ENCODE measurements at regions not wholly inside any gene's neighbourhood (a gene's known extent, or its start where the extent isn't known, plus 50 kb on each side); places are given as distances from the start of the nearest gene placed in this dataset.

DNA sequence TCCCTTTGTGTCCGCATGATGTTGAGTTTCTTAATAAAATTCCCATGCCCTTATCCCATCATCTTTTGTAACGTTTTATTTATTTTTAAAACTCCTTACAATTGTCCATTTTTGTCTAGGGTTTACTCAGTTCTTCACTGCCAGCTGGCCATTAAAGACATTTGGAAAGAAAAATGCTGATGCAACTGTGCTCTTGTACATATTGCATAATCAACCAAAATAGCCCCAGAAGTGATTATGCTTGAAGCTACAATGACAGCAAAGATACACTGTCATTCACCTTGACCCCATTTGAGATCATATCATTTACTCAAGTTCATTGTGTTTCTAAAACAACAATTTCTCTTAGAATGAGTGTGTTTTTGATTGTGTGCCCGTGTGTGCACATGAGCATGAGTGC is 1074.6 kb upstream of the RBFOX1 start:
- TF ChIP-seq EZH2 (IDR thresholded peaks at IDR 0.05; ENCODE audit: insufficient read depth, poor library complexity, severe bottlenecking) = no peak
- TF ChIP-seq EZH2phosphoT487 (IDR thresholded peaks at IDR 0.05; ENCODE audit: insufficient read depth, low read depth) = no peak
- 20 to 24% methylated on average over 3 of the region's 3 CpGs for WGBS, 2 experiments (ENCODE audit: low coverage in 1 of 2, low lambda C conversion rate in 2 of 2, missing lambda C conversion rate in 2 of 2)

DNA sequence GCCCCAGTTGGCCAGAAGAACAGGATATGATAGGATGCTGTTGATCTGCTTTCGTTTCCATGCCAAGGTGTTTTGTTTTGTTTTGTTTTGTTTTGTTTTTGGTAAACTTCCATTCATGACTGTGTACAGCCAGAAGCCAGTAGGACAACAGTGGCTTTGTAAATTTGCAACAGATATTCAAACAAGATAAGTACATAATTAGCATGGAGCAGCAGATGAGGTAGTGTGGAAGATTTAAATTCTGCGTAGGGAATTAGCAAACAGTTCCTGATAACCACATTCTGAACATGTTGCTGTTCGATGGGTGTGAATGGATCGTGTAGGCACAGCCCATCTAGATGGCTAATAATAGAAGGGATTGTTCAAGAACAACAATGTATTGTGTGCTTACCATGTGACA is 1080.1 kb upstream of the RBFOX1 start:
- Histone ChIP-seq H3K79me2 (ENCODE audit: insufficient read depth) (no peaks in the 10 kb centered on the region), H3K9me2 (ENCODE audit: insufficient read depth) (no peaks in the 10 kb centered on the region), H4K20me1 (ENCODE audit: insufficient read depth) (no peaks in the 10 kb centered on the region), H3K36me3 (ENCODE audit: low read depth) (no peaks in the 10 kb centered on the region), H3K9ac (no peak overlapping the region), H3K27me3 (replicated peaks; ENCODE audit: insufficient read depth) (no peaks in the 10 kb centered on the region), H3K9me3 (ENCODE audit: low read depth) (no peaks in the 10 kb centered on the region), H3F3A (ENCODE audit: insufficient read depth) (no peaks in the 10 kb centered on the region), H3K4me1 (ENCODE audit: insufficient read depth) (no peaks in the 10 kb centered on the region), H3K27ac (no peak overlapping the region), H3K4me2 (ENCODE audit: unreplicated experiment) (no peak overlapping the region), H3K4me3 (no peak overlapping the region), H2AFZ (no peak overlapping the region)
- DNase-seq = no peak
- WGBS, 2 experiments (ENCODE audit: low coverage in 1 of 2, low lambda C conversion rate in 2 of 2, missing lambda C conversion rate in 2 of 2) = 18 to 19% methylated on average over 4 of the region's 4 CpGs
- in situ Hi-C loops (cut with MboI) = no loop called here
- no peak for TF ChIP-seq EZH2phosphoT487 (IDR thresholded peaks at IDR 0.05; ENCODE audit: insufficient read depth, low read depth)
- no peak for TF ChIP-seq EZH2 (IDR thresholded peaks at IDR 0.05; ENCODE audit: insufficient read depth, poor library complexity, severe bottlenecking)

More for the DNA sequence above, 1074.6 kb upstream of the RBFOX1 start:
- no peak overlapping the region for H3K4me2 ChIP-seq (ENCODE audit: unreplicated experiment)
- H3K4me1 ChIP-seq (ENCODE audit: insufficient read depth) = no peaks in the 10 kb centered on the region
- no peak for DNase-seq
- in situ Hi-C loops (cut with MboI) = no loop called here
- H3K9me2 ChIP-seq (ENCODE audit: insufficient read depth) = no peaks in the 10 kb centered on the region
- no peaks in the 10 kb centered on the region for H3K27me3 ChIP-seq (replicated peaks; ENCODE audit: insufficient read depth)
- no peaks in the 10 kb centered on the region for H3K9me3 ChIP-seq (ENCODE audit: low read depth)
- no peaks in the 10 kb centered on the region for H3K79me2 ChIP-seq (ENCODE audit: insufficient read depth)
- H3F3A ChIP-seq (ENCODE audit: insufficient read depth) = no peaks in the 10 kb centered on the region
- no peak overlapping the region for H3K27ac ChIP-seq
- H3K9ac ChIP-seq = no peak overlapping the region
- H3K36me3 ChIP-seq (ENCODE audit: low read depth) = no peaks in the 10 kb centered on the region
- H2AFZ ChIP-seq = no peak overlapping the region
- no peak overlapping the region for H3K4me3 ChIP-seq
- H4K20me1 ChIP-seq (ENCODE audit: insufficient read depth) = no peaks in the 10 kb centered on the region

DNA sequence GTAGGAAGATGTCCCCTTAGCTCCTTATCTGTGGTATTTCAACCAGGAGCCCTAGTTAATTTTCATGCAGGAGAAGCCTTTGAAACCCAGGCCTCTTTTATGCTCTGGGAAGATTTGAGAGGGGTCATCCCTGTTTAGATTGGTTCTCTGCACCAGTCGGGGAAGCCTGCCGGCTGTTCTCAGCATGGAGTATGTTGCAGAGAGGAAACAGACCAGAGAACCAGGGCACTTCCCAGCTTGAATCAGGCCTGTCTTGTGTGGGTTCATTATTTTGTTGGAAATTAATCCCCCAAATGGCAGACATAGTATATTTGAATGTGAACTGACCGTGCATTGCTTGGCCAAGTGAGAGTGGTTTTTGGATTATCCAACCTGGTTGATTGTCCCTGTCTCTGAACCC is 1082.1 kb upstream of the RBFOX1 start:
- TF ChIP-seq EZH2 (IDR thresholded peaks at IDR 0.05; ENCODE audit: insufficient read depth, poor library complexity, severe bottlenecking) (no peak), EZH2phosphoT487 (IDR thresholded peaks at IDR 0.05; ENCODE audit: insufficient read depth, low read depth) (no peak)
- WGBS, 2 experiments (ENCODE audit: low coverage in 1 of 2, low lambda C conversion rate in 2 of 2, missing lambda C conversion rate in 2 of 2) = 9 to 14% methylated on average over 3 of the region's 3 CpGs
- no peaks in the 10 kb centered on the region for H3K79me2 ChIP-seq (ENCODE audit: insufficient read depth)
- no peaks in the 10 kb centered on the region for H3K36me3 ChIP-seq (ENCODE audit: low read depth)
- H3K9me3 ChIP-seq (ENCODE audit: low read depth) = no peaks in the 10 kb centered on the region
- H3F3A ChIP-seq (ENCODE audit: insufficient read depth) = no peaks in the 10 kb centered on the region
- no peak for DNase-seq
- H4K20me1 ChIP-seq (ENCODE audit: insufficient read depth) = no peaks in the 10 kb centered on the region
- no peaks in the 10 kb centered on the region for H3K4me1 ChIP-seq (ENCODE audit: insufficient read depth)
- H3K9ac ChIP-seq = no peak overlapping the region
- H2AFZ ChIP-seq = no peak overlapping the region
- no peak overlapping the region for H3K4me3 ChIP-seq
- H3K27ac ChIP-seq = no peak overlapping the region
- H3K9me2 ChIP-seq (ENCODE audit: insufficient read depth) = no peaks in the 10 kb centered on the region
- in situ Hi-C loops (cut with MboI) = no loop called here
- no peaks in the 10 kb centered on the region for H3K27me3 ChIP-seq (replicated peaks; ENCODE audit: insufficient read depth)
- no peak overlapping the region for H3K4me2 ChIP-seq (ENCODE audit: unreplicated experiment)

DNA sequence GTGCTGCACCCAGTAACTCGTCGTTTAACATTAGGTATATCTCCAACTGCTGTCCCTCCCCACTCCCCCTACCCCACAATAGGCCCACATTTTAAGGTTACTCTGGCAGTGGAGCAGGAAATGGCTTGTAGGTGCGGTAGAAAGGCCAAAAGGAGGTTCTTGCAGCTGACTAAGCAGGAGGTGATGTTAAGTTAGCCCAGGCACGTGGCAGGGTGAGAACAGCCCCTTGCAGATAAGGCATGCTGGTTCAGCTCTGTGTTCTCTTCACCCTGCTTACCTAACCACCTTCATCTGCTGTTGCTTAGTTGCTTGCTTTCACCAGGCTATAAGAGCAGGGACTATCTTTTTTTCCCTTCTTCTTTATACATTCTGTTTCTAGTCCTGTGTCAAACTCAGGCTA is 1082.8 kb upstream of the RBFOX1 start:
- in situ Hi-C loops (cut with MboI) = loop anchor here (10.0 kb wide), 1 partner anchor 65 kb away; no protein-coding TSS in a partner anchor
- H4K20me1 ChIP-seq (ENCODE audit: insufficient read depth) = no peaks in the 10 kb centered on the region
- no peaks in the 10 kb centered on the region for H3K79me2 ChIP-seq (ENCODE audit: insufficient read depth)
- H2AFZ ChIP-seq = no peak overlapping the region
- WGBS, 2 experiments (ENCODE audit: low coverage in 1 of 2, low lambda C conversion rate in 2 of 2, missing lambda C conversion rate in 2 of 2) = 15 to 20% methylated on average over 4 of the region's 4 CpGs
- no peaks in the 10 kb centered on the region for H3K4me1 ChIP-seq (ENCODE audit: insufficient read depth)
- H3K36me3 ChIP-seq (ENCODE audit: low read depth) = no peaks in the 10 kb centered on the region
- H3K9ac ChIP-seq = no peak overlapping the region
- no peaks in the 10 kb centered on the region for H3F3A ChIP-seq (ENCODE audit: insufficient read depth)
- H3K9me2 ChIP-seq (ENCODE audit: insufficient read depth) = no peaks in the 10 kb centered on the region
- TF ChIP-seq EZH2phosphoT487 (IDR thresholded peaks at IDR 0.05; ENCODE audit: insufficient read depth, low read depth) (no peak), EZH2 (IDR thresholded peaks at IDR 0.05; ENCODE audit: insufficient read depth, poor library complexity, severe bottlenecking) (no peak)
- no peak overlapping the region for H3K4me3 ChIP-seq
- no peaks in the 10 kb centered on the region for H3K9me3 ChIP-seq (ENCODE audit: low read depth)
- no peak for DNase-seq
- H3K27ac ChIP-seq = no peak overlapping the region
- no peak overlapping the region for H3K4me2 ChIP-seq (ENCODE audit: unreplicated experiment)
- no peaks in the 10 kb centered on the region for H3K27me3 ChIP-seq (replicated peaks; ENCODE audit: insufficient read depth)

DNA sequence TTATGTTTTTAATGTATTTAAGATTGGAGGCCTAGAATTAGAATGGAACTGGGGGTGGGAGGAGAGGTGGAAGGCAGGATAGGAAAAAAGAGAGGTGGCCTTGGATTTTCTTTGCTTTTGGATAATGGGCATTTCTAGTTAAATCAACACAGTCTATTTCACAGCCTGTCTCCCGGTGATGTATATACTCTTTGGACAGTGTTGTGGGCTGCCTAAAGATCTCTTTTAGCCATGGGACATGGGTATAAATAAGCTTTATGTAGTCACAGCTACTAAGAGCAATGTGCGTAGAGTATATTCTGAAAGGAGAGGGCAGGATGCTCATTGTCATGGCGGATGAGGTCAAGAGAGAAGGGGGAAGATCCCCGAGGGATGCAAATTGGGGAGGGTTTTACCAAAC is 1084.4 kb upstream of the RBFOX1 start:
- Histone ChIP-seq H2AFZ (no peak overlapping the region), H3K9ac (no peak overlapping the region), H3K4me3 (no peak overlapping the region), H3K79me2 (ENCODE audit: insufficient read depth) (no peaks in the 10 kb centered on the region), H3K4me2 (ENCODE audit: unreplicated experiment) (no peak overlapping the region), H4K20me1 (ENCODE audit: insufficient read depth) (no peaks in the 10 kb centered on the region), H3K9me3 (ENCODE audit: low read depth) (no peaks in the 10 kb centered on the region), H3K27ac (no peak overlapping the region), H3F3A (ENCODE audit: insufficient read depth) (no peaks in the 10 kb centered on the region), H3K9me2 (ENCODE audit: insufficient read depth) (no peaks in the 10 kb centered on the region), H3K27me3 (replicated peaks; ENCODE audit: insufficient read depth) (no peaks in the 10 kb centered on the region), H3K36me3 (ENCODE audit: low read depth) (no peaks in the 10 kb centered on the region), H3K4me1 (ENCODE audit: insufficient read depth) (no peaks in the 10 kb centered on the region)
- WGBS, 2 experiments (ENCODE audit: low coverage in 1 of 2, low lambda C conversion rate in 2 of 2, missing lambda C conversion rate in 2 of 2) = 39 to 45% methylated on average over 4 of the region's 4 CpGs
- in situ Hi-C loops (cut with MboI) = loop anchor here (10.0 kb wide), 1 partner anchor 63 kb away; no protein-coding TSS in a partner anchor
- DNase-seq = no peak
- no peak for TF ChIP-seq EZH2phosphoT487 (IDR thresholded peaks at IDR 0.05; ENCODE audit: insufficient read depth, low read depth)
- no peak for TF ChIP-seq EZH2 (IDR thresholded peaks at IDR 0.05; ENCODE audit: insufficient read depth, poor library complexity, severe bottlenecking)

Measured in GM23248 (cell line).